ENCODE measurements at regions not wholly inside any gene's neighbourhood (a gene's known extent, or its start where the extent isn't known, plus 50 kb on each side); places are given as distances from the start of the nearest gene placed in this dataset.

DNA sequence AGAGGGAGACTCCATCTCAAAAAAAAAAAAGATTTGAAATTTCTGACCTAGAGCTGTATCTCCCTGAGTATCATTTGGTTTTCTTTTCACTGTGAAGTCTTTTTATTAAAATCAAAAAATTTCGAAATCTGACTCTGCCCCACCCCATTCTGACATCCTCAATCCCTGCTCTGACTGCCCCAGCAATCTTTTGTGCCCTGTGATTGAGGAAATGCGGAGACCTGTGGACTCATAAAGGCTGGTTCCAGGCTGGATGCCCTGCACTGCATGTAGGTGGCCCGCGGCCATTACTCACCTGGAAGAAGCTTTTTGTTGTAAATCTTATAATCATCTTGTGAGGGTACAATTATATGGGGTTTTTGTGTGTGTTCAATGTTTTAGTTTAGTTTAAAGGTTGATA is 147.3 kb upstream of the SEMA6D start:
- TF ChIP-seq, protein P1, sequence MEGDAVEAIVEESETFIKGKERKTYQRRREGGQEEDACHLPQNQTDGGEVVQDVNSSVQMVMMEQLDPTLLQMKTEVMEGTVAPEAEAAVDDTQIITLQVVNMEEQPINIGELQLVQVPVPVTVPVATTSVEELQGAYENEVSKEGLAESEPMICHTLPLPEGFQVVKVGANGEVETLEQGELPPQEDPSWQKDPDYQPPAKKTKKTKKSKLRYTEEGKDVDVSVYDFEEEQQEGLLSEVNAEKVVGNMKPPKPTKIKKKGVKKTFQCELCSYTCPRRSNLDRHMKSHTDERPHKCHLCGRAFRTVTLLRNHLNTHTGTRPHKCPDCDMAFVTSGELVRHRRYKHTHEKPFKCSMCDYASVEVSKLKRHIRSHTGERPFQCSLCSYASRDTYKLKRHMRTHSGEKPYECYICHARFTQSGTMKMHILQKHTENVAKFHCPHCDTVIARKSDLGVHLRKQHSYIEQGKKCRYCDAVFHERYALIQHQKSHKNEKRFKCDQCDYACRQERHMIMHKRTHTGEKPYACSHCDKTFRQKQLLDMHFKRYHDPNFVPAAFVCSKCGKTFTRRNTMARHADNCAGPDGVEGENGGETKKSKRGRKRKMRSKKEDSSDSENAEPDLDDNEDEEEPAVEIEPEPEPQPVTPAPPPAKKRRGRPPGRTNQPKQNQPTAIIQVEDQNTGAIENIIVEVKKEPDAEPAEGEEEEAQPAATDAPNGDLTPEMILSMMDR (IDR thresholded peaks at IDR 0.05; ENCODE audit: low read depth, low read length, missing input control) = no peak
- TF ChIP-seq RAD21 (IDR thresholded peaks at IDR 0.05) = no peak
- no peak for TF ChIP-seq JUND (IDR thresholded peaks at IDR 0.05)
- TF ChIP-seq ZBTB33 (IDR thresholded peaks at IDR 0.05) = no peak
- TF ChIP-seq, protein P2, sequence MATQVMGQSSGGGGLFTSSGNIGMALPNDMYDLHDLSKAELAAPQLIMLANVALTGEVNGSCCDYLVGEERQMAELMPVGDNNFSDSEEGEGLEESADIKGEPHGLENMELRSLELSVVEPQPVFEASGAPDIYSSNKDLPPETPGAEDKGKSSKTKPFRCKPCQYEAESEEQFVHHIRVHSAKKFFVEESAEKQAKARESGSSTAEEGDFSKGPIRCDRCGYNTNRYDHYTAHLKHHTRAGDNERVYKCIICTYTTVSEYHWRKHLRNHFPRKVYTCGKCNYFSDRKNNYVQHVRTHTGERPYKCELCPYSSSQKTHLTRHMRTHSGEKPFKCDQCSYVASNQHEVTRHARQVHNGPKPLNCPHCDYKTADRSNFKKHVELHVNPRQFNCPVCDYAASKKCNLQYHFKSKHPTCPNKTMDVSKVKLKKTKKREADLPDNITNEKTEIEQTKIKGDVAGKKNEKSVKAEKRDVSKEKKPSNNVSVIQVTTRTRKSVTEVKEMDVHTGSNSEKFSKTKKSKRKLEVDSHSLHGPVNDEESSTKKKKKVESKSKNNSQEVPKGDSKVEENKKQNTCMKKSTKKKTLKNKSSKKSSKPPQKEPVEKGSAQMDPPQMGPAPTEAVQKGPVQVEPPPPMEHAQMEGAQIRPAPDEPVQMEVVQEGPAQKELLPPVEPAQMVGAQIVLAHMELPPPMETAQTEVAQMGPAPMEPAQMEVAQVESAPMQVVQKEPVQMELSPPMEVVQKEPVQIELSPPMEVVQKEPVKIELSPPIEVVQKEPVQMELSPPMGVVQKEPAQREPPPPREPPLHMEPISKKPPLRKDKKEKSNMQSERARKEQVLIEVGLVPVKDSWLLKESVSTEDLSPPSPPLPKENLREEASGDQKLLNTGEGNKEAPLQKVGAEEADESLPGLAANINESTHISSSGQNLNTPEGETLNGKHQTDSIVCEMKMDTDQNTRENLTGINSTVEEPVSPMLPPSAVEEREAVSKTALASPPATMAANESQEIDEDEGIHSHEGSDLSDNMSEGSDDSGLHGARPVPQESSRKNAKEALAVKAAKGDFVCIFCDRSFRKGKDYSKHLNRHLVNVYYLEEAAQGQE (IDR thresholded peaks at IDR 0.05) = no peak
- no peak for TF ChIP-seq YY1 (IDR thresholded peaks at IDR 0.05)
- no peak for TF ChIP-seq RXRA (IDR thresholded peaks at IDR 0.05)
- no peak for TF ChIP-seq TAF1 (conservative IDR thresholded peaks at IDR 0.05)
- TF ChIP-seq NR2F2 (IDR thresholded peaks at IDR 0.05) = no peak
- TF ChIP-seq GABPA (IDR thresholded peaks at IDR 0.05 in 1 of 2, conservative IDR thresholded peaks at IDR 0.05 in 1 of 2) = no peak
